Neural progenitor cell (in vitro differentiated cells): ENCODE measurements at regions not wholly inside any gene's neighbourhood (a gene's known extent, or its start where the extent isn't known, plus 50 kb on each side); places are given as distances from the start of the nearest gene placed in this dataset.

Experiments
- EZH2 ChIP-seq: fragments of 200-600 bp; sonication (generic); IDR thresholded peaks from 2 replicates; pipeline ENCODE4 v1.6.1; 2017; ENCODE audit warnings: antibody characterized with exemption, mild to moderate bottlenecking, moderate library complexity
- EZH2phosphoT487 ChIP-seq: fragments of 200-600 bp; sonication (generic); IDR thresholded peaks from 2 replicates; pipeline ENCODE4 v1.6.1; 2017; ENCODE audit warnings: antibody characterized with exemption
- TF ChIP-seq, protein P1 (sequence below): fragments of 200-600 bp; sonication (generic); IDR thresholded peaks from 2 replicates; pipeline ENCODE4 v1.5.1; 2017; ENCODE audit warnings: antibody characterized with exemption, mild to moderate bottlenecking

DNA sequence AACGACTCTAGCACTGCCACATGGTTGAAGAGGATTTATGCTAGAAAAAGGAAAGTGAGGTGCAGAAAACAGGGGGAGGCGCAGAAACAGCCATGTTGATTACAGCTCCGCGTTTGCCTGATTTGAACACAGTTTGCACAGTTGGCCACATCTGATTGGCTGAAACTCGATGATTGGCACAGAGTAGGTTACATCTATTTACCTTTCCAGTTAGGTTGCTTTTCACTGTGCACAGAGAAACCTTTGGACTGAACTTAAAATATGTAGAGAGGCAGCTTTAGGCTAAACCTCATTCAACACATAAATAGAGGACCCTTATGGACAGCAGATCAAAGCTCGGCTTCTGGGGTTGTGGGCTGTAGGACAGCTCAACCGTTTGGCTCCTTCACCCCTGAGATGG, 153.7 kb upstream of the APCDD1 start:
- TF ChIP-seq, protein P1, sequence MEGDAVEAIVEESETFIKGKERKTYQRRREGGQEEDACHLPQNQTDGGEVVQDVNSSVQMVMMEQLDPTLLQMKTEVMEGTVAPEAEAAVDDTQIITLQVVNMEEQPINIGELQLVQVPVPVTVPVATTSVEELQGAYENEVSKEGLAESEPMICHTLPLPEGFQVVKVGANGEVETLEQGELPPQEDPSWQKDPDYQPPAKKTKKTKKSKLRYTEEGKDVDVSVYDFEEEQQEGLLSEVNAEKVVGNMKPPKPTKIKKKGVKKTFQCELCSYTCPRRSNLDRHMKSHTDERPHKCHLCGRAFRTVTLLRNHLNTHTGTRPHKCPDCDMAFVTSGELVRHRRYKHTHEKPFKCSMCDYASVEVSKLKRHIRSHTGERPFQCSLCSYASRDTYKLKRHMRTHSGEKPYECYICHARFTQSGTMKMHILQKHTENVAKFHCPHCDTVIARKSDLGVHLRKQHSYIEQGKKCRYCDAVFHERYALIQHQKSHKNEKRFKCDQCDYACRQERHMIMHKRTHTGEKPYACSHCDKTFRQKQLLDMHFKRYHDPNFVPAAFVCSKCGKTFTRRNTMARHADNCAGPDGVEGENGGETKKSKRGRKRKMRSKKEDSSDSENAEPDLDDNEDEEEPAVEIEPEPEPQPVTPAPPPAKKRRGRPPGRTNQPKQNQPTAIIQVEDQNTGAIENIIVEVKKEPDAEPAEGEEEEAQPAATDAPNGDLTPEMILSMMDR, result no peak
- TF ChIP-seq EZH2phosphoT487 (no peak), EZH2 (no peak)
